Thyroid gland (tissue), 4 donors: ENCODE measurements at regions not wholly inside any gene's neighbourhood (a gene's known extent, or its start where the extent isn't known, plus 50 kb on each side); places are given as distances from the start of the nearest gene placed in this dataset.

ENCODE experiments used
- POLR2A ChIP-seq, 2 donors: fragments of 450-650 bp; IDR thresholded peaks; one replicate each; pipeline ENCODE4 v1.6.1; 2017; ENCODE audit warnings: antibody characterized with exemption in 2 of 2, mild to moderate bottlenecking in 2 of 2, moderate library complexity in 1 of 2
- TF ChIP-seq, protein P1 (sequence below), 6 experiments: fragments of 200-600 bp in 3 of 6; fragments of 450-650 bp in 3 of 6; sonication (generic) in 3 of 6; IDR thresholded peaks; one replicate each; pipeline ENCODE4 v1.5.1; 2016 to 2019; ENCODE audit warnings: antibody characterized with exemption in 6 of 6, mild to moderate bottlenecking in 2 of 6, inconsistent platforms in 1 of 6, moderate library complexity in 1 of 6

DNA sequence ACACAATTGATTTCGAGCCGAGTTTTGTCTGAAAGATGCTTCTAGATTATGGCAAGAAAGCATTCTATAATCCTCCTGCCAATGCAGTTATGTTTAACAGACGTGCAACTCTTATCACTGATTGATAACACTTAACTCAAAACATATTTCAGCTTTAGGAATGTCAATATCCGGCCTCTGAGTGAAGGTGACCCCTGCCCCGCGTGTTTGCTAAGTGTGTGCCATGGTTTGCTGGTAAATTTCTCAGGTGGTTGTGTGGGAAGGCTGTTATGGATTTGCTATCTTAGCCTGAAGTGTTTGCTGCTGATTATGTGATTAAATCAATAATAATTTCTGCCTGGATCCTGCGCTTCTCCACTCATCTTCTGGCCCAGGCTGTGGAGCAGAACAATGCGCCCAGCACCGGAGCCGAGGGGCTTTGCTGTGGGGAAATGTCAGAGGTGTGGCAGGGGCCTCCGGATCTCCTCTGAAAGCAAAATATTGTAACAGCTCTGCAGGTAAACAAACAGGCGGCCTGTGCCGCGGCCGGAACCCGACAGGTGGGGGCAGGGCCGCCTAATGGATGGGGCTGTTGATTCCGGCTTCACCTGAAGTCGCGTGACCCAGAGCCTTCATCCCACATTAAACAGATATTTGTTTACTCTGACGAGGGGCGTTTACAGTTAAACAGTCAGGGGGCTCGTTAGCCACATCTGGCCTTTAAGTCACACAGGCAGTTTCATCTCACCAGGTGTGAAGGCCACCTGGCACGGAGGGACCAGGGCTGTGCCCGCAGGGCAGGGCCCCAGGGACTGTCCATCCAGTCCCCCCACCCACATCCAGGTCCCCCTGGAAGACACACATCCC lies 210.7 kb upstream of the SALL3 start:
- no peak for TF ChIP-seq POLR2A (IDR thresholded peaks at IDR 0.05)
- TF ChIP-seq, protein P1, sequence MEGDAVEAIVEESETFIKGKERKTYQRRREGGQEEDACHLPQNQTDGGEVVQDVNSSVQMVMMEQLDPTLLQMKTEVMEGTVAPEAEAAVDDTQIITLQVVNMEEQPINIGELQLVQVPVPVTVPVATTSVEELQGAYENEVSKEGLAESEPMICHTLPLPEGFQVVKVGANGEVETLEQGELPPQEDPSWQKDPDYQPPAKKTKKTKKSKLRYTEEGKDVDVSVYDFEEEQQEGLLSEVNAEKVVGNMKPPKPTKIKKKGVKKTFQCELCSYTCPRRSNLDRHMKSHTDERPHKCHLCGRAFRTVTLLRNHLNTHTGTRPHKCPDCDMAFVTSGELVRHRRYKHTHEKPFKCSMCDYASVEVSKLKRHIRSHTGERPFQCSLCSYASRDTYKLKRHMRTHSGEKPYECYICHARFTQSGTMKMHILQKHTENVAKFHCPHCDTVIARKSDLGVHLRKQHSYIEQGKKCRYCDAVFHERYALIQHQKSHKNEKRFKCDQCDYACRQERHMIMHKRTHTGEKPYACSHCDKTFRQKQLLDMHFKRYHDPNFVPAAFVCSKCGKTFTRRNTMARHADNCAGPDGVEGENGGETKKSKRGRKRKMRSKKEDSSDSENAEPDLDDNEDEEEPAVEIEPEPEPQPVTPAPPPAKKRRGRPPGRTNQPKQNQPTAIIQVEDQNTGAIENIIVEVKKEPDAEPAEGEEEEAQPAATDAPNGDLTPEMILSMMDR (IDR thresholded peaks at IDR 0.05), result no peak
